Skeletal muscle cell (primary cell): ENCODE measurements at regions not wholly inside any gene's neighbourhood (a gene's known extent, or its start where the extent isn't known, plus 50 kb on each side); places are given as distances from the start of the nearest gene placed in this dataset.

Source experiments
- DNase-seq: peaks from one replicate; pipeline ENCODE4 v3.0.0-alpha.2; 2010; ENCODE audit warnings: low read depth
- H3K4me3 ChIP-seq: 2 replicates; pipeline ENCODE4 v1.5.1; 2011; ENCODE audit warnings: low read depth, mild to moderate bottlenecking, control low read depth, low read length, moderate library complexity

DNA sequence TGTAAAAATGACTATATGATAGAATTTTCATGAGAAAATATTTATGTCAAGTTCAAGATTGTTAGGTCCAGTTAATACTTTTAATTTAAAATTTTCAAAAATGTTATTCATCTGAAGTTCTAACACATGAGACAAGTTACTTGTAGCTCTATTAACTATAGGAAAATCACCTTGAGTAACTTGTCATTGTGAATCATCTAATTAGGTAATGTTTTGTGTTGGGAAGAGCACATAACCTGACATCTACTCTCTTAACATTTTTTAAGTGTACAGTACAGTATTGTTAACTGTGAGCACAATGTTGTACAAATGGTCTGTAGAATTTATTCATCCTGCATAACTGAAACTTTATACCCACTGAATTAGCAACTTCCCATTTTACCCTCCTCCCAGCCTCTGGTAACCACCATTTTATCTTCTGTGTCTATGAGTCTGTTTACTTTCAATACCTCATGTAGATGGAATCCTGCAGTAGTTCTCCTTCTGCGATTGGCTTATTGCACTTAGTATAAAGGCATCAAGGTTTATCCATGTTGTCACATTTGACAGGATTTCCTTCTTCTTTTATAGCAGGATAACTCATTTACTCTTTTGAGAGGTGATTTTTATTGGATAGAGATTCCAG lies 54.6 kb downstream of the ARL4A start:
- DNase-seq, result no peak
- no peak overlapping the region for H3K4me3 ChIP-seq

GRCh38 chr7:12746211-12746610 lies 58.8 kb downstream of the ARL4A start:
- no peak overlapping the region for H3K4me3 ChIP-seq
- no peak for DNase-seq

GRCh38 chr7:12747687-12748306 lies 60.4 kb downstream of the ARL4A start:
- DNase-seq, result no peak
- no peak overlapping the region for H3K4me3 ChIP-seq

- DNase-seq, result no peak
- no peak overlapping the region for H3K4me3 ChIP-seq
Observed at GRCh38 chr7:12749069-12749468, 61.6 kb downstream of the ARL4A start.

- no peak for DNase-seq
- H3K4me3 ChIP-seq, result no peak overlapping the region
Observed at GRCh38 chr7:12749746-12750145, 62.3 kb downstream of the ARL4A start.

DNA sequence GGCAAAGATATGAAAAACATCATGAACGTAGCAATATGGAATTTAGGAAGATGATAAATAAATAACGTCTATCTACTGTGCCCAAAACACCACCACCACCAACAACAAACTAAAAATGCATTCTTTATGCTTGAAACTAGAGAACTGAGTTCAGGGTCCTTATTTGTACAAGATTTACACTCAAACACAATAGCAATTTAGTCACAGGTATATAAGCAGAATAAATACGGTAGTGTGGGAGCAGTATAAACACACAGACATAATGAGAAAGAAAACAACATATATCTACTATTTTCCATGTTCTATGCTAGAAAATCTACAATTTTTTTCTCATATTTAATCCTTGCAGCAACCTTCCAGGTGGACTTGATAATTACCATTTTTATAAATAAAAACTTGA lies 64.3 kb downstream of the ARL4A start:
- H3K4me3 ChIP-seq, result no peak overlapping the region
- DNase-seq, result no peak

- H3K4me3 ChIP-seq, result no peak overlapping the region
- DNase-seq, result no peak
Observed at GRCh38 chr7:12754179-12754578, 66.7 kb downstream of the ARL4A start.

DNA sequence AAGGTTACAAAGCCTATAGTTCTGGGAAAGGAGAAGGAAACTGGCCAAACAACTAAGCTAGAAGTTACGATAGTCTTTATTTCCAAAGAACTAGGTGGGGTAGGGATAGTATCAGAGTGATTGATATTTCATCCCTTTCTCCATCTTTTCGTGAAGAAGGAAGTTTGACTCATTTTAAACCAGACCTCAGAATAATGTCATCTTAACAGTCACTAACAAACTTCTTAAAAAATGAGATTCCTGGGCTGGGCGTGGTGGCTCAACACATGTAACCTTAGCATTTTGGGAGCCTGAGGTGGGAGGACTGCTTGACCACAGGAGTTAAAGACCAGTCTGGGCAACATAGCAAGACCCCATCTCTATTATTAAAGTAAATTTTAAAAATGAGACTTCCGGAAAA lies 69.4 kb downstream of the ARL4A start:
- no peak for DNase-seq

GRCh38 chr7:12757443-12757842 lies 70.0 kb downstream of the ARL4A start:
- DNase-seq, result peak; percentile 77
- H3K4me3 ChIP-seq, result no peak overlapping the region

More for the DNA sequence above, 69.4 kb downstream of the ARL4A start:
- no peak overlapping the region for H3K4me3 ChIP-seq

DNA sequence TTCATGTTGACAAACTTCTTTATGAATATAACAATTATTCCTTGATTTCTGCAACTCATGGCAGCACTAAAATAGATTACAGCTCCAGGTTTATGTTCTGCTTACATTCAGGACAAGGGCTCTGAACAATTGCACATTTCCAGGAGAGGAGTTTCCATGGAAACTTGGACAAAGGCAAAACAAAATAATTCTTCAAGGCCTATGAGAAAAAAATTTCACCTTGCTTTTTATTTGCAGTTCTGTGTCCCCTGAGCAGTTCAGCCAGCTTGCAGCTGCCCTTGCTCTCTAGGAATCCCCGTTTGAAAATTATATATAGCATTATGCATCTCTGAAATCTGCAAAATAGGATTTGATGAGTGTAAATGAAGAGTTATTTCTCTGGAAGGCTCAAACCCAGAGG lies 71.7 kb downstream of the ARL4A start:
- H3K4me3 ChIP-seq, result no peak overlapping the region

GRCh38 chr7:12761111-12761510 lies 73.7 kb downstream of the ARL4A start:
- DNase-seq, result no peak
- H3K4me3 ChIP-seq, result no peak overlapping the region

More for the DNA sequence above, 71.7 kb downstream of the ARL4A start:
- DNase-seq, result no peak

DNA sequence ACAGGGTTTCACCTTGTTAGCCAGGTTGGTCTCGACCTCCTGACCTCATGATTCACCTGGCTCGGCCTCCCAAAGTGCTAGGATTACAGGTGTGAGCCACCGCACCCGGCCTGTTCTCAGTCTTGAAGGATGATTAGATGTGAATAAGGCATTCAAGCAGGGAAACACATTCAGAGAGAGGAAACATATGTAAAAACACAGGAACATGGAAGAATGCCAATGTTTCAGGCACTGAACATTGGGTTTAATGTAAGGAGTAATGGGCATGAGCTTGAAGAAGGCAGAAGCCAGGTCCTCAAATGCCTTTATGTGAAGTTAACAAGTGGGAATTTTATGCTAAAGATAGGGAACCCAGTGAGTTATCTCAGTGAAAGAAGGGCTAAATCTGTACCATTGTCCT lies 74.3 kb downstream of the ARL4A start:
- no peak overlapping the region for H3K4me3 ChIP-seq
- DNase-seq, result no peak

GRCh38 chr7:12764458-12764891 lies 77.0 kb downstream of the ARL4A start:
- no peak overlapping the region for H3K4me3 ChIP-seq
- no peak for DNase-seq

DNA sequence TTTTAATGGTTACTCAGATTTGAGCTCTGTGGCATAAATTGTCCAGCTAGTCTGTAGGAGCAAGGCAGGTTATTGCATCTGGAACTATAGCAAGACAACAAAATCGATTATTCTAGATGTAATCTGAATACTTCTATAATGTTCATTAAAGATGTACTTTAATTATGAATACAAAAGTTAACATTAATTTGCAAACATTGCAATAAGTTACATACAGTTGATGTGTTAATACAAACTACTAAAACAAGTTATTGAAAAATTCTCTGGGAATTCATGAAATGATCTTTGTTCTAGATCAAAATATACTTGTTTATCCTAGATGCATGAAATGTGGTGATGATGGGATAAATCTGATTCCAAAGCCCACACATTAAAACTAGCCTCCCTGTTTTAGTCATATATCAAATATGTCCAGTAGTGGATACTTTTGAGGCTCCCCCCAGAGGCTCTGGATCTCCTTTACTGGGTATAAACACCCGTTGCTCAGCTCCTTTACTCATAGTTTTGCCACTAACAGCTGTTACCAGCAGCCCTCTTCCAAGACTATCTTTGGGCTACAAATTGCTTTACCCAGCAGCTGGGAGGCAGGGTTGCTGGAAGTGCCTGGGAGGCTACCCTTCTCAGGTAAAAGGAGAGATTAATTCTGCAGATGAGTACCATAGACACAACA lies 78.1 kb downstream of the ARL4A start:
- DNase-seq, result no peak
- no peak overlapping the region for H3K4me3 ChIP-seq

GRCh38 chr7:12766416-12766815 lies 79.0 kb downstream of the ARL4A start:
- H3K4me3 ChIP-seq, result no peak overlapping the region
- DNase-seq, result no peak

- no peak overlapping the region for H3K4me3 ChIP-seq
- DNase-seq, result no peak
Observed at GRCh38 chr7:12768948-12769347, 81.5 kb downstream of the ARL4A start.

DNA sequence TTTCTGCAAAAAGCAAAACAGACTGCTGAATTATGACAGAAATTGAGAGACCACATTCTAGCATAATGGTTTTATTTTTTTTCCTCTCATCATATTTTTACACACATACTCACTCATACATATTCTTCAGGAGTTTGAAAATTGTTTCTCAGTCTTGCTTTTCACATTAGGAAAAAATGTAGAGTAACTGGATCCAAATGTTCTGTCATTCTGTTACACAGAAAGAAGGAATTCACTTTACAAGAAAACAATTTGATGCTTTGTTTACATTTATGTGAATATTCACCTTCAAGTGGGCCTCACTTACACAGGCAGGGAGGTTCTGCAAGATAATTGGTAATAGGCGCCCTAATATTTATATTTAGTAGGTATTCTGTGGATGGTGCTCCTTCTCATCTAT lies 82.0 kb downstream of the ARL4A start:
- no peak overlapping the region for H3K4me3 ChIP-seq
- no peak for DNase-seq

- H3K4me3 ChIP-seq, result no peak overlapping the region
- DNase-seq, result no peak
Observed at GRCh38 chr7:12770227-12770975, 83.0 kb downstream of the ARL4A start.

DNA sequence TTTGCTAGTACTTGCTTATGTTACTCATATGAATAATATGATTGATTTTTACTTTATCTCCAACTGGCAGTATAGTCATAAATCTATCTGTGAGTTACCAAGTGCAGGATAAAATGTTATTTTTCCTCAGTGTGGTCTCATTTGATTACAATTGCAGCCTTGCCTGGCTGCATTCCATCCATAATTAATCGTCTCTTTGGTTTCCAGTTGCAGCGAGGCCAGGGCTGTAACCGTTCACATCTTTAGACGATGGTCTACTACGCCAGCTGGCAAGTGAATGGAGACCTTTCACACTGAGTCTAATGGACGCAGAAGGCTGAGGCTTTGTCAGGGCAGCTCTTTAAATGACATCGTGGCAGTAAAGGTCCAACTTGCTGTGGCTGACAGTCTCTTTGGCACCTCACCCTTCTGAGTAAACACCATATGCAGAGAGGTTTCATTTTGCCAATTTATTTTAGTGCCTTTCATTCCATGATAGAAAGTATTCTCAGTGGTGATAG lies 84.0 kb downstream of the ARL4A start:
- DNase-seq, result no peak
- H3K4me3 ChIP-seq, result peak overlapping the region; percentile 14

- no peak for DNase-seq
- no peak overlapping the region for H3K4me3 ChIP-seq
Observed at GRCh38 chr7:12772768-12773167, 85.3 kb downstream of the ARL4A start.
